Lower lobe of right lung (tissue), 2 donors: ENCODE measurements at regions not wholly inside any gene's neighbourhood (a gene's known extent, or its start where the extent isn't known, plus 50 kb on each side); places are given as distances from the start of the nearest gene placed in this dataset.

ENCODE experiments used
- ATAC-seq, 2 donors: fragments of 200-7000 bp; cut with Tn5 transposase; one replicate each; pipeline ENCODE4 v1.9.1; 2020 to 2022; ENCODE audit warnings: mild to moderate bottlenecking in 2 of 2, moderate library complexity in 2 of 2
- DNase-seq: peaks from one replicate; pipeline ENCODE4 v3.0.0-alpha.2; 2020
- H3K27ac ChIP-seq: fragments of 200-600 bp; one replicate; pipeline ENCODE4 v1.8.0; 2022
- H3K27me3 ChIP-seq: fragments of 200-600 bp; one replicate; pipeline ENCODE4 v1.8.0; 2022; ENCODE audit warnings: low read depth
- H3K36me3 ChIP-seq: fragments of 200-600 bp; one replicate; pipeline ENCODE4 v1.8.0; 2022; ENCODE audit warnings: mild to moderate bottlenecking
- H3K4me1 ChIP-seq: fragments of 200-600 bp; one replicate; pipeline ENCODE4 v1.8.0; 2022
- H3K4me3 ChIP-seq: fragments of 200-600 bp; one replicate; pipeline ENCODE4 v1.8.0; 2022; ENCODE audit warnings: mild to moderate bottlenecking
- H3K9me3 ChIP-seq: fragments of 200-600 bp; one replicate; pipeline ENCODE4 v1.8.0; 2022
- intact Hi-C: fragments of 100-400 bp; cut with DNase I; formaldehyde crosslinking; loops from one replicate; pipeline ENCODE4 v1.11.0; 2022
- TF ChIP-seq, protein P1 (sequence below): fragments of 200-600 bp; IDR thresholded peaks from one replicate; pipeline ENCODE4 v1.8.0; 2022; ENCODE audit warnings: antibody characterized with exemption, mild to moderate bottlenecking
- donor health status: DM: no; HTN: yes; CAD: no; lungs with severe emphysema.

DNA sequence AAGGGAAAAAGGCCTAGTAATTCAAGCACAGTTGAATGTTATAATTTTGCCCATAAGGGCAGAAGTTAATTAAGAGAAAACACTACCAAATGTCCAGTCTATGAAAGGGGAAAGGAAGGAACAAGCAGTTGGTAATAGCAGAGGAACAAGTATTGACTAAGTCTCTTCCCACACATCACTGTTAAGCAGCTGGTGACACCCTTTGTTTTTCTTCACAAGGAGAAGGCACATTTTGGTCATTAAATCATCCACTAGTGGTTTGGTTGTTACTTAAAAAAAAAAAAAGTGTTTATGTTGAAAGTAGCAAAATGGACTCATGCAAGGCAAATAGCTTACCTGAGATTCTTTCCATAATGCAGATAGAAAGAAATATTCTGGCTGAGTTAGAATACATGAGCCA, 321.4 kb upstream of the NECTIN3 start:
- peaks cover 7% of the 10 kb centered on the region for H3K9me3 ChIP-seq
- no peak overlapping the region for H3K27ac ChIP-seq
- ATAC-seq: no peak
- no peaks in the 10 kb centered on the region for H3K4me1 ChIP-seq
- no peak overlapping the region for H3K4me3 ChIP-seq
- no peak for DNase-seq
- intact Hi-C loops: no loop called here
- TF ChIP-seq, protein P1, sequence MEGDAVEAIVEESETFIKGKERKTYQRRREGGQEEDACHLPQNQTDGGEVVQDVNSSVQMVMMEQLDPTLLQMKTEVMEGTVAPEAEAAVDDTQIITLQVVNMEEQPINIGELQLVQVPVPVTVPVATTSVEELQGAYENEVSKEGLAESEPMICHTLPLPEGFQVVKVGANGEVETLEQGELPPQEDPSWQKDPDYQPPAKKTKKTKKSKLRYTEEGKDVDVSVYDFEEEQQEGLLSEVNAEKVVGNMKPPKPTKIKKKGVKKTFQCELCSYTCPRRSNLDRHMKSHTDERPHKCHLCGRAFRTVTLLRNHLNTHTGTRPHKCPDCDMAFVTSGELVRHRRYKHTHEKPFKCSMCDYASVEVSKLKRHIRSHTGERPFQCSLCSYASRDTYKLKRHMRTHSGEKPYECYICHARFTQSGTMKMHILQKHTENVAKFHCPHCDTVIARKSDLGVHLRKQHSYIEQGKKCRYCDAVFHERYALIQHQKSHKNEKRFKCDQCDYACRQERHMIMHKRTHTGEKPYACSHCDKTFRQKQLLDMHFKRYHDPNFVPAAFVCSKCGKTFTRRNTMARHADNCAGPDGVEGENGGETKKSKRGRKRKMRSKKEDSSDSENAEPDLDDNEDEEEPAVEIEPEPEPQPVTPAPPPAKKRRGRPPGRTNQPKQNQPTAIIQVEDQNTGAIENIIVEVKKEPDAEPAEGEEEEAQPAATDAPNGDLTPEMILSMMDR: no peak
- H3K27me3 ChIP-seq: no peaks in the 10 kb centered on the region
- H3K36me3 ChIP-seq: no peaks in the 10 kb centered on the region

DNA sequence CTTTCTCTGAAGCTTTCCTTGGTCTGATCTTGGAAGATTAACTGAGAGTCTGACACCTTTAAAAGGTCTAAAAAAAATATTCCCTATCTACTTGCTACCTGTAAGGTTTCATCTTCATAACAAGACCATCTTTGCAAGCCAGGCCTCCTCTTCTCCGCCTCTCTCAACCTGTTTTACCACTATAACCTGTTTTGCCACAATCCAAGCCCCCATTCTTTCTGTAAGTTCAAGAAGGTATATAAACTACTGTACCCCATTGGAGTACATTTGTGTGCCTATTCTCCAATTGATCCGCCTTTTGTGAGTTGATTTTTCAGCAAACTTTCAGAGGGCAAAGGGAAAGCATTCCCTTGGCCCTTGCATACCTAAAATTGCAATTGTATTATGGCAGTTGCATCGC, 319.3 kb upstream of the NECTIN3 start:
- ATAC-seq (no peak), DNase-seq (no peak)
- Histone ChIP-seq H3K9me3 (no peaks in the 10 kb centered on the region), H3K4me3 (no peak overlapping the region), H3K36me3 (no peaks in the 10 kb centered on the region), H3K27ac (no peak overlapping the region), H3K4me1 (no peaks in the 10 kb centered on the region), H3K27me3 (no peaks in the 10 kb centered on the region)
- intact Hi-C loops: no loop called here
- TF ChIP-seq, protein P1: no peak

DNA sequence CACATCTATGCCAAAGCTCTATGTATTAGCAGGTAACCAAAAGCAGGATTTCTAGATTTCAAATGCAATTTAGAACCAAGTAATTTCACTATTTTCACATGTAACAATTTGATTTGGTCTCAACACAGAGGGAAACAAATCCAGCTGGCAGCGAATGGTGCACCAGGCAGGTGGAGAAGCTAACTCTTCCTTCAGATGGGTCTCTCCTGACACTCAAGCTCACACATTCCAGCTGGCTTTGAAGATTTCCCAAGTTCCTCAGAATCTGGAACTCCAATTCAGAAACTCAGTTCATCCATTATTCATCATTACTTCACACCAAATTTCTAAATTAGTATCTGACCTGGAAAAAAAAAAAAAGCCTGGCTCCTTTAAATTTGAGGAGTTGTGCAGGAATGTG, 318.1 kb upstream of the NECTIN3 start:
- Histone ChIP-seq H3K27ac (no peak overlapping the region), H3K4me1 (no peaks in the 10 kb centered on the region), H3K27me3 (no peaks in the 10 kb centered on the region), H3K36me3 (no peaks in the 10 kb centered on the region), H3K9me3 (no peaks in the 10 kb centered on the region), H3K4me3 (no peak overlapping the region)
- ATAC-seq (no peak), DNase-seq (no peak)
- TF ChIP-seq, protein P1: no peak
- intact Hi-C loops: no loop called here

DNA sequence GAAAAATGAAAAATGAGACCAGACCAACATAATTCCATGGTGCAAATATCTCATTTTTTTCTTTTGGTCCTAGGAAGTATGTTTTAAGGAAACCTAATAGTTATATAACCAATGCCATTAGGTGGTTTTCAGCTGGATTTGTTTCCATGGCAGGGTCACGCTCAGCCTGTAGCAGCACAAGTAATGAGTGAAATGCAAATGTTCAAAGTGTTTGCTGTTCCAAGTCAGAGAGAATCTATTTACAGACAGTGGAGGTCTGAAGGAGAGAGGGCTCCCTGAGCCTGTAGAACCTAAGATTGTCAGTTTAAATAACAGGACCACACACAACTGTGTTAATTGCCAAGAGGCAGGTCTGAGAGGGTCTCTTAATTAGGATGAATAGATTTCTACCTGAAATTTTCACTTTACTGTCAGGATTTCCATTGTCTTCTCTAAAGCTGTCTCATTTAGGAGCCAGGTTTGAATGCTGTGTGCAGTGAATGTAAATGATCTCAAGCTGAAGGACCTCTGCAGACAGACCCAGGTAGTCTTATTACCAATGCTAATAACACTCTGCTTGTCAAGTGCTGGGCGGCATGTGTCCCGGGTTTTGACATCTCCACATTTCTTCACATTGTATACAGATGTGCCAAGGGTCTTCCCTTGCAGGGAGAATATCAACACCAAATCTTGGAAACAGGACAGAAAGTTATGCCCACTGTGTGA, 317.3 kb upstream of the NECTIN3 start:
- no peak for DNase-seq
- intact Hi-C loops: no loop called here
- Histone ChIP-seq H3K27ac (no peak overlapping the region), H3K4me3 (no peak overlapping the region), H3K9me3 (no peaks in the 10 kb centered on the region), H3K36me3 (no peaks in the 10 kb centered on the region), H3K4me1 (no peaks in the 10 kb centered on the region), H3K27me3 (no peaks in the 10 kb centered on the region)
- TF ChIP-seq, protein P1: no peak
- ATAC-seq: no peak

DNA sequence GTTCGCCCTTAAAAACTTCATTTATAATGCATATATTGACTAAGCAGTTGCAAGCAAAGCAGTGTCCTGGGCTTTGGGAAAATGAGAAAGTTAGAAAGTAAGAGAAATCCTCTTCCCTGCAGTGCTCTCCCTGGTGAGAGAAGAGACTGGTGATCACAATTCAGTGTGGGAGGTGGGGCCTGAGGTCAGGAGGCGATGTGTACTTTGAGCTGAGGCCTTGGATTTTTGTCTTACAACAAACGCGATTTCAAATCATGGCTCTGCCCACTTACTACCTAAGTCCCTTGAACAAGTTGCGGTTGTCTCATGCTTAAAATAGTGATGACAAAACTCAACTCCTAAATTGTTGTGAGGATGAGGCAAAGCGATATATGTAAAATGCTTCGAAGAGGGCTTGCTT, 316.3 kb upstream of the NECTIN3 start:
- TF ChIP-seq, protein P1: no peak
- intact Hi-C loops: no loop called here
- Histone ChIP-seq H3K36me3 (no peaks in the 10 kb centered on the region), H3K27me3 (no peaks in the 10 kb centered on the region), H3K4me1 (no peaks in the 10 kb centered on the region), H3K27ac (no peak overlapping the region), H3K9me3 (no peaks in the 10 kb centered on the region), H3K4me3 (no peak overlapping the region)
- DNase-seq (no peak), ATAC-seq (no peak)
